HG02623 (cell line): ENCODE measurements at regions not wholly inside any gene's neighbourhood (a gene's known extent, or its start where the extent isn't known, plus 50 kb on each side); places are given as distances from the start of the nearest gene placed in this dataset.
"Not testable (repeated sequence)": the region's sequence is repeated elsewhere in the genome, so short reads cannot be mapped to it uniquely, and the experiment has no call there.

Source experiments
- ATAC-seq: cut with Tn5 transposase; IDR thresholded peaks from one replicate; pipeline ENCODE4 v1.9.1; 2021; ENCODE audit warnings: moderate library complexity; ENCODE audit not compliant: unreplicated experiment

DNA sequence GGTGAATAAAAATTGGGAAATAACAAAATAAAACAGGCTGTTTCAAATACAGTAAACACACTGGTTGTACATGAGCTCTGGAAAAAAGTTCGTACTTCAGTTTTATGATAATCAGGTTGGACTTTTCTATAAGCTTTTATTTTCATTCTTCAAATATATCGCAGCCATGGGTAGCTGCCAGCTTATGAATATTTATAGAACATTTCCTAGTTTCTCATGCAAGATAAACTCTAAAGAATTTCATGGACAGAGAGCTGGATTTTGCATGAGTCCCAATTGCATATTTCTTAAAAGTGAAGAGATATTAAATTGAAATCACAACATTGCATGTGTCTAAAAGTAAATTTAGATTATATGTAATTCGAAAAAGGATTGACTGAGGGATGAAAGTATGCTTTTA lies 827.6 kb downstream of the SLC6A15 start:
- ATAC-seq, result no peak

DNA sequence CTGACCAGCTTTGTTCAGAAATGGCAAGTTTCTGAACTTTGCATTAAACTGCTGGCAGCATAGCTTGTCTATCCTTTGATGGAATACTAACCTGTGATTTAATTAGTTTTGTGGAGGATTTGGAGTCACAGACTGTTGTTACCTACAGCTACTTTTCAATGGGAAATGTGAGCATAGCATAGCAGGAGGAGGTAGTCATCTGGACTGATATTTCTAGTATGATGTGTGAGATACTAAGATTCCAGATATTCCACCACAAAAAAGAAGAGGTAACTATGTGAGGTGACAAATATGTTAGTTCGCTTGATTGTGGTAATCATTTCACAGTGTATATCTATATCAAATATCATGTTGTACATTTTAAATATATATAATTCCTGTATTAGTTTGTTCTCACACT lies 833.0 kb downstream of the SLC6A15 start:
- no peak for ATAC-seq

DNA sequence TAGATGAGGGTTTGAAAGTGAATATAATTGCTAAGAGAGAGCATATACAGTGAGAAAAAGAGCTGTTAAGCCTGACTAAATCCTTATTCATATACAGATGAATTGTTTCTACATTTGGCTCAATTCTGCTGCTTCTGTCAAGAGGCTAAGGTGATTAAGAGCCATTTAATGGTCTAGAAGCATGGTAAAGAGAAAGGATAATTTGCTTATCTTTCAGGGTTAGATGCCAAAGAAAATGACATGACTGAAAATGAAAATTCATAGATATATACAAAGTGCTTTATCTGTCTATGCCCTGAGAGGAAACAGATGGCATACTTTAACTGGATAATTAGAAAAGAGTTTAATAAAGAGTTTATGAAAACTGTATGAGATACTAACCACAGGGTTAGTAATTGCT lies 834.9 kb downstream of the SLC6A15 start:
- ATAC-seq, result no peak

DNA sequence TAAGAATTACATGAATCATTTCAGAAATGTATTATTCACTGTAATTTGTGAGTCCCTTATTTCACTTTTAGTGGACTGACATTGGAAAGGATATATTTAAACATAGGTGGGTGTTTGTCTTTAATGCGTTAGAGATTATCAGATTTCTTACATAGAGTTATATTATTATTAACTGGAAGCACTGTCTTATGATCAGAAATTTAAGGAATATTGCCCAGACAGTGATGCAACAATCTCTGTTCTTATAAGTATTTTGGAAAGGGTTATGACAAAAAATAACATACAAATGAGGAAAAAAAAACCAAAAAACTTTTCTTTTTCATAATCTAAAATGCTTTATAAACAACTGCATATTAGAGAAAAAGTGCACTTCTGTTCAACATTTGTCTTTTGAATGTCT lies 836.6 kb downstream of the SLC6A15 start:
- no peak for ATAC-seq

DNA sequence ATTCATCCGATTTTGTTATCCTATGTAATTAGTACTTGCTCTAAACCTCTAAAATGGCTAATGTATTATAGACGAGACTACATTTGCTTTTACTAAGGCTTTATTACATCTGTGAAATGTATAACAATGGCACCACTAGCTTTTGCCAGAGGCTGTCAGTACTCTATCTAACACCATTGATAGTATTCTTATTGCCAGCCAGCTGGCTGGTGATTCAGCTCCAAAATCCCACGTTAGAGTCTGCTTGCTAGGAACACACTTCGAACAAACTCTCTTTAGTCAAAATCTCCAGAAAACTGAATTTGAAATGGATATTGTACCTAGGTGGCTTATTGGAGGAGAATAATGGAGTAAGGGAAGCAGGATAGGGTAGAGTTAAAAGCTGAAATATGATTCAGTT lies 839.2 kb downstream of the SLC6A15 start:
- no peak for ATAC-seq

DNA sequence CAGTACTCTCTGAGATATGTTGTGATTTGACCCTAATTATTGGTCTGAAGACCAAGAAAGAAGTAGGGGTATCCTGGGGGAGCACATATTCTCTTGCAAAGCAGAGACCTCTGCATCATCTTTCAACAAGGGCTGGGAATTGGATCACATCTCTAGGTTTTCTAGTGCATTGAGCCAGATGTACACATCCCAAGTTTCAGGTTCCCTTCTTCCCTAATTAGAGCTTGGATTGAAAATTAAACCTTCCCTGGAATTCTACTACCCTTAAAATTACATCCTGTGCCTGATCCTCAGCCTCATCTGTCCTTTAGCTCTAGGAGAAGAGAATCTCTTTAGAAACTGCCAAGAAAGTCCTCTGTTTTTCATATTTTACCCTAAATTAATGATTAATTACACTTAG lies 839.6 kb downstream of the SLC6A15 start:
- no peak for ATAC-seq

DNA sequence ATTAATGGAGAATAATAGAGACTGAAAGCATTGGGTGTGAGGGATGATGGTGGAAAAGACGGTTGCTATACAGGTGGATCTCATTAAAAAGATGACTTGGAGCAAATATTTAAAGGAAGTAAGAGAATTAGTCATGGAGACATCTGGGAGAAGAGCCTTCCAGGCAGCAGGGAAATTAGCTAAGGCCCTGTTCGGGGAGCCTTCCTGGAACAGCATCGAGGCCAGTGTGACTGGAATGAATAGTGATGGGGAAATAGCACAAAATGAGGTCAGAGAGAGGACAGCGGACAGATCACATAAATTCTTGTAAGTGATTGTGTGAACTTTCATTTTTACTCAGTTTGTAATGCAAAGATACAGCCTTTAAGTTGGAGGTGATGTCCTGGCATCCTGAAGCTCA lies 842.3 kb downstream of the SLC6A15 start:
- ATAC-seq, result no peak

DNA sequence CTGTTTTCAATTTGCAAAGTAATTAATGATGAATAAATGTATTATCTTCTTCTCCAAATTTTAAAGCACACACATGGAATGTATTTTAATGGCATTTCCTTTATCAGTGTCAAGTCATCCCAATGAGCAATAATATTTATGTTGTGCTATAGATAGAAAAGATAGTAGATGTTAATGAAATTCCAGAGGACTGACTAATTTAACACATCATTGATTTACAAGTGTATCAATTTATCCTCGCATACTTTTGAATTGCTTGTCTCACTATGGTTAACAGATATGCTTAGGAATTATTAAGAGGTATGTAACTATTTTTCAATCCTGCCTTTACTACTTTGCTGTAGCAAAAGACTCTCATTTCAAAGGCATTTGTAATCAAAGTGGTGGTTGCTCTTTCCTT lies 842.9 kb downstream of the SLC6A15 start:
- no peak for ATAC-seq

DNA sequence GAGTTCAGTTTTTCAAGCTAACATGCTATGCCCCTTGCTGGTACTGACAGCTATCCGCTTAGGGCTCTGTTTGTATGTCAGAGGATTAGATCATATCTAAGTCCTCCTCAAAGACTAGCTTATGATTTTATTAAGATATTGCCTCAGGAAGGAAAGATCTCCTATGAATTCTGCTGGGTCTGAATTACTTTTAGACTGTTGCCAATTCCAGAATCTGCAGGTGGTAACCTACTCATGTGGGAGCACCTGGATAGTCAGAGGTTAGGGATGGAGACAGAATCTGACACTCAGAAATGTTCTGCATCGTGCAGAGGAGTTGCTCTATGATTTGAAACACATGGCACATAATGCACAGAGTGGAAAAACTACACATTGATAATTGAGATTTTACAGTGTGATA lies 843.4 kb downstream of the SLC6A15 start:
- ATAC-seq, result no peak

DNA sequence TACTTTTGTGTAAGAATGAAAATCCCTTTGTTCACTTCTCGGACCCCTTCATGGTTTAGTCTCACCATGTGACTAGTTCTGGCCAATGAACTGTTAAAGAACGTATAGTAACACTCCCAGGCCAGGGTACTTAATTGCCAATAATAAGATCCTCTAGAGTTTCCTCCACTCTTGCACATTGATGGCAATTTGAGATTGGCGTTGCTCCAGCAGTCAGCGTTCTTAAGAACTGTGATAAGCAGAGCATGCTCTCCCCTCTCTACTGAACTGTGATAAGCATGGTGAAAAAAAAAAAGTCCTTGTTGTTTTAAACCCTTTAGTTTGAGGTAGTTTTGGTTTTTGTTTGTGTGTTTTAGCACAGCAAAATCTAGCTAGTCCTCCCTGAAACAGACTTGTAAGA lies 854.5 kb downstream of the SLC6A15 start:
- ATAC-seq, result no peak

DNA sequence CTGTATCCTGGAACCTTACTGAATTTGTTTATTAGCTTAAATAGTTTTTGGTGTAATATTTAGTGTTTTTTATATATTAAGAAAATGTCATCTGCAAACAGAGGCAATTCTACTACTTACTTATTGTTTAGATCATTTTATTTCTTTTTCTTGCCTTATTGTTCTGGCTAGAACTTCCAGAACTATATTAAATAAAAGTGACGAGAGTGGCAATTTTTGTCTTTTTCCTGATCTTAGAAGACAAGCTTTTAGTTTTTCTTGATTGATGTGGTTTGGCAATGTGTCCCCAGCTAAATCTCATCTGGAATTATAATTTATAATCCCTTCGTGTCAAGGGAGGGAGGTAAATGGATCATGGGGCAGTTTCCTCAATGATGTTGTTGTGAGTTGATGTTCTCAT lies 857.8 kb downstream of the SLC6A15 start:
- ATAC-seq, result no peak

DNA sequence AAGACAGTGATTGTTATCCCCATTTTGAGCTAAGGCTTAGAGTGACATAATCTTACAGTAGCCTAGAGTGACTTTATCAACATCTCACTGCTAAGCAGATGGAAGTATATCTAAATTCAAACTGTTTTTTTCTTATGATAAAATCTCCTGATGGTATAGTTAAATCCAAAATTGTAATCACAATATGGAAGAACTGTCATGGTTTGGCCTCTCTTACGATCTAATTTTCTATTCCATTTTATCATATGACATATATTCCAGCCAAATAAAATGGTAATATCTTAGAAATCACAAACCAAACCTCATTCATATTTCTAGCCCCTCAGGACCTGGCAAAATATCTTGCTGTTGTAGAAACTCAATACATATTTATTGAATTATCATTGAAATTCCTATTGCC lies 864.7 kb downstream of the SLC6A15 start:
- ATAC-seq, result no peak

DNA sequence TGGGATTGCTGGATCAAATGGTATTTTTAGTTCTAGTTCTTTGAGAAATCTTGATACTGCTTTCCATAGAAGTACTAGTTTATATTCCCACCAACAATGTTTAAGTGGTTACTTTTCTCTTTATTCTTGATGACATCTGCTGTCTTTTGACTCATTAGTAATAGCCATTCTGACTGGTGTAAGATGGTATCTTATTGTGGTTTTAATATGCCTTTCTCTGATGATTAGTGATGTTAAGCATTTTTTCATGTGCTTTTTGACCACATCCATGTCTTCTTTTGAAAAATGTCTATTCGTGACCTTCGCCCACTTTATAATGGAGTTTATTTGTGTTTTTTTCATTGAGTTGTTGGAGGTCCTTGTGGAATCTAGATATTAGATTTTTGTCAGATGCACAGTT lies 865.7 kb downstream of the SLC6A15 start:
- no peak for ATAC-seq

DNA sequence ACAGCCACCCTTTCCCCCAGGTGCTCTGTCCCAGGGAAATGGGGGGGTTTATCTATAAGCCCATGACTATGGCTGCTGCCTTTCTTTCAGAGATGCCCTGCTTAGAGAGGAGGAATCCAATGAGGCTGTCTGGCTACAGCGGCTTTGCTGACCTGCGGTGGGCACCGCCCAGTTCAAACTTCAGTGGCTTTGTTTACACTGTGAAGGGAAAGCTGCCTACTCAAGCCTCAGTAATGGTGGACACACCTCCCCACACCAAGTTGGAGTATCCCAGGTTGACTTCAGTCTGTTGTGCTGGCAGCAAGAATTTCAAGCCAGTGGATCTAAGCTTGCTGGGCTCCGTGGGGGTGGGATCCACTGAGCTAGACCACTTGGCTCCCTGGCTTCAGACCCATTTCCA lies 869.2 kb downstream of the SLC6A15 start:
- no peak for ATAC-seq

DNA sequence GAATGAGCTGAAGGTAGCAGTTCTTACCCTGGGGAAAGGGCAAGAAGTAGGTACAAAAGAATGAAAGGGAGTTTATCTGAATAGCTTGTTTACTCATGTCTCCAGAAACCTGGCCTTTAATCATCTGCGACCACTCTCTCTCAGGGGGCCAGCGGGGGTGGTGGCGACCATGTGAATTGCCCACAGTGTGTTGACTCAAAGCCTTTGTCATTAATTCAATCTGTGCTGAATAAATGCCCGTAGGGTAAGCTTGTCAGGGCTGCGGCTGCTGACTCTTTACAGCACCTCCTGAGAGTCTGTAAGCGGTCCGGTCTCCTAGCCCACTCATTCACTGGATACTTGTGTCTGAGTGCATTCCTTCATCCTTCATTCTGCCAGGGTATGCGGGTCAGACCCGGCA lies 874.4 kb downstream of the SLC6A15 start:
- no peak for ATAC-seq

DNA sequence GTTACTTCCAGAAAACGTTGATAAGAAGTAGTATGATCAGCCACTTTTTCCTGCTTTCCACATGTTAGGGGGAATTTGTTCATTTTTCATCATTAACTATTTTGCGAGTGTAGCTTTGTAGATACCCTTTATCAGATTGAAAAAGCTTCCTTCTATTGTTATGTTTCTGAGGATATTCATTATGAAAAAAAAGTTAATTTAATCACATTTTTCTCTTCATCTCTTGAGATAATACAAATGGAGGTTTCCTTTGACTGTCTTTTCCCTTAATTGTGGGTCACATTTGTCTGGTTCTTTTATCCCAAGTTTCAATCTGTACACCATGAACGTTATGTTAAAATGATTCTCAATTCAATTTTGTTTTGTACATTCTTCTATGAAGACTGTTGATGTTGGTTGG lies 875.7 kb downstream of the SLC6A15 start:
- ATAC-seq, result no peak

DNA sequence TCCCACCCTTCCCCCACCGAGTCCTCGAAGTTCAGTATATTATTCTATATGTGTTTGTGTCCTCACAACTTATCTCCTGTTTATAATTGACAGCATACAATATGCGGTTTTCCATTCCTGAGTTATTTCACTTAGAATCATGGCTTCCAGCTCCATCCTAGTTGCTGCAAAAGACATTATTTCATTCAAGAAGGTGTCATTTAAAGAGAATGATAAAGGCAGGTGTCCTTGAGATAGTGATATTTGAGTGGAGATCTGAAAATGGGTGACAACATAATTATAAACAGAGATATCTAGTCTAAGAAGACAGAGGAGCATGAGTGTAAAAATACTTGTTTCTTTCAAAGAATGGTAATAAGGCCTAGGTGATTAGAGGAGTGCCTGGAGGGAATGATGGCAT lies 876.8 kb downstream of the SLC6A15 start:
- no peak for ATAC-seq

DNA sequence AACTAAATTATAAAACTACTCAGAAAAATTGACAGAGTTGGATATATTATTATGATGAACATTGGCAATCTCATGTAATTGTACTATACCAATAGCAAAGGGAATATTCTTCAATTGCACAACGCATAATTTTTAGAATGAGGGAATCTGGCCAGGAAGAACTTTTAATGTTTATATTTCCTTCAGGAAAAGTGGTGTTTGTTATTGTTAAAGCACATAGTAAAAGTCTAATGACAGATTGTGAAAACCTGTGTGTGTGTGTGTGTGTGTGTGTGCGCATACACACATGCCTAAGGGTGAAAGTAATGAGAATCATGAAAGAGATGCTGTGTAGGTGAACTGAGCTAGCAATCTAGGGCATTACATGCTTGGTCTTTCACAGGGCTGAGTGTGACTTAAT lies 877.7 kb downstream of the SLC6A15 start:
- ATAC-seq, result no peak

DNA sequence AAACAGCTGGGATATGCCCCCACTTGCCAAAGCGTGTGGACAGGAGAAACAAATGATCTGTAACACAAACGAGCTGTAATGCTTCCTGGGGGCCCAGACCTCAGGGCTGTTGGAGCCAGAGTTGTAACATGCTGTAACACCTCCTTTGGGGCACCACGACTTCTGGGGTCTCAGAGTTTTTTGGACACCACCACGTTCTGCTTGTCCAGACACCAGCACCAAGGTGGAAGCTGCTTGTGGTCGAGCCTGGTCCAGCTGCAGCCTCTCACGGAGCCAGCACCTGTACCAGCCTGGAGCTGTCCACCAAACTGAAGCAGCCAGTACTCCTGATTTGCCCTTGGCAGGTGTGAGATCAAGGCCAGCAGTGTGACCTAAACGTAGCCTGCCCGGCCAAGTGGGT lies 879.4 kb downstream of the SLC6A15 start:
- ATAC-seq, result no peak

DNA sequence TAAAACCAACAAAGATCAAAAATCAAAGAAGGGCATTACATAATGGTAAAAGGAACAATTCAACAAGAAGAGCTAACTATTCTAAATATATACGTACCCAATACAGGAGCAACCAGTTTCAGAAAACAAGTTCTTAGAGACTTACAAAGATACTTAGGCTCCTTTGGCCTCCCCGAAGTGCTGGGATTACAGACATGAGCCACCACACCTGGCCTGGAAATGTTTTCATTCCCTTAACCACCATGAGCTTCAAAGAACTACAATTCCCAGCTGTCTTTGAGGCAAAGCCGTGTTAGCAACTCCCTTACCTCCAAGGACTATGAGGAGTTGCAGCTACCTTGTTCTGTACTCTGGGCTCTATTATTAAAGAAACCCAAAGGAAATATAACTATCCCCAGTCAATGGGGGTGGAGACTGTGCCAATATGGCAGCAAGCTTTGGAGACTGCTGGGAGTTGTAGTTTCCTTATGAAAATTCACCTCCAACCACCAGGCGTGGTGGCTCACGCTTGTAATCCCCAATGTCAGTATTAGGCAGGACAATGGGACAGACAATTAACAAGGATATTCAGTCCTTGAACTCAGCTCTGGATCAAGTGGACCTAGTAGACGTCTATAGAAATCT lies 893.9 kb downstream of the SLC6A15 start:
- ATAC-seq, result not testable (repeated sequence)

DNA sequence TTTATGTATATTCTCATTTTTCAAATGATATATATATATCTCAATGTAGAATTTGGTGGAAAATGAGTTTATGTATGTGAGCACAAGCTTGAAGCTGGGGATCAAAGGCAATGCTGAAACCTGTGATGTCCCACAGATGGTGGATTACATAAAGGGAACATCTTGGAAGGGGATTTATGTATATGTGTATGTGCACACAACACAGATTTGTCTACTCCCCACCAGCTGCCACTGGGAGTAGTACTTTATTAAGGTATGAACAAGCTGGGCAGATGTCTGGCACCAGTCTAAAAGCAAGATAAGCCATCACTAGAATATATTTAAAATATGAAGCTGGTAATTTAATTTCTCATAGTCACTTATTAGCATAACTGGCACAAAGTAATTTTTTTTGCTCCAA lies 895.6 kb downstream of the SLC6A15 start:
- no peak for ATAC-seq

DNA sequence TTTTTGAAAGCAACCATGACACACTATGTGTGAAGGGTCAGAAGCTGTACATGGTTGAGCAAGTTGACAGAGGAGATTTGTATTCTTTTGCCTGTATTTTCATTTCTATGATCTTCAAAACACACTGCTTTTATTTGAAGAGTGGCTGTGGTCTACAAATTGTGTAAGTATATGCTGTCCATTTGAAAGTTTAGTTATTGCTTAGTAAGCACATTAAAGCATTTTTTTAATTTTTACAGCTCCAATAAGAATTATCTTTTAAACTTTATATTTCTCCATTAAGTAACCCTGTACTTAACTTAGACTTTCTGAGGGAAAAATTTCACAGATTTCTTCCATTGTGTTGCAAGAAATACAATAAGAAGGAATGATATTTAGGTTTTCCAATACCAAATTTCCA lies 915.2 kb downstream of the SLC6A15 start:
- ATAC-seq, result no peak

DNA sequence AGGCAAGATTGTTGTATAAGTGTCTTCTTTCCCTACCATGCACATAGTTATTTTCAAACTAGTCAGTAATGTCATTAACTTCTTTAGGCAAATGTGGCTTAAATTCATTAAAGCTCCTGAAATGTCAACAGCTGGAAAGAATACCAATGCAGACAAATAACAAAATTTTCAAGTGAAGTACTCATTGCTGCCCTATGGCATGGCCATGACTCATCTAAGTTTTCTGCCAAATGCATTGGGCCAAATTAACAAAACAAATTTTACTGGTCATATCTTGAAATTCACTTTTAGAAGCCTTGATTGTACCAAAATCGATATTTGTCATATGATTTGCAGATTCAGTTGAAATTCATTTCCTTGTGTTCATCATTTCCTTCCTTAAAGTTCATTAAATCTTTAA lies 915.9 kb downstream of the SLC6A15 start:
- no peak for ATAC-seq

DNA sequence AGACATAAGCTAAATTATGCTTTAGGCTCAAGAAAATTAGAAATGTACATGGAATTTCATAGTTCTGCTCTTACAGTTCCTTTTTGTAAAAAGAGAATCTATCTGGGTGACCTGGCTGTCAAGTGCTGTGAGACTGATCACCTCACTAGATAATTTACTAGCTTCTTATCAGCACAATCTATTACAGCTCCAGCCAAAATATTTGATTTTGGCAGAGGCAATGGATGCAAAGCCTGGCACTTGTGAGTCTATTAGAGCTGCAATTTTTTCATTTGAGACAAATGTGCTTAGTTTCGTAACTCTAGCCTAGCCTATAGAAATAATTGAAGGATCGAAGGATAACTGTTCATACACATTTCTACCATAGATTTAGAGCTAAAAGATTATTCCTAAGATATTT lies 927.5 kb downstream of the SLC6A15 start:
- ATAC-seq, result no peak
